GM12872 (cell line): ENCODE measurements at regions not wholly inside any gene's neighbourhood (a gene's known extent, or its start where the extent isn't known, plus 50 kb on each side); places are given as distances from the start of the nearest gene placed in this dataset.
A peak's percentile ranks its signal among the peaks of the same experiment; 100 is the strongest.

Experiments
- TF ChIP-seq, protein P1 (sequence below): IDR thresholded peaks from 3 replicates; pipeline ENCODE4 v1.5.1; 2011; ENCODE audit warnings: low read depth, mild to moderate bottlenecking, low read length, moderate library complexity; ENCODE audit not compliant: insufficient read depth

GRCh38 chr4:71222661-71223060 is 116.2 kb upstream of the SLC4A4 start:
- TF ChIP-seq, protein P1, sequence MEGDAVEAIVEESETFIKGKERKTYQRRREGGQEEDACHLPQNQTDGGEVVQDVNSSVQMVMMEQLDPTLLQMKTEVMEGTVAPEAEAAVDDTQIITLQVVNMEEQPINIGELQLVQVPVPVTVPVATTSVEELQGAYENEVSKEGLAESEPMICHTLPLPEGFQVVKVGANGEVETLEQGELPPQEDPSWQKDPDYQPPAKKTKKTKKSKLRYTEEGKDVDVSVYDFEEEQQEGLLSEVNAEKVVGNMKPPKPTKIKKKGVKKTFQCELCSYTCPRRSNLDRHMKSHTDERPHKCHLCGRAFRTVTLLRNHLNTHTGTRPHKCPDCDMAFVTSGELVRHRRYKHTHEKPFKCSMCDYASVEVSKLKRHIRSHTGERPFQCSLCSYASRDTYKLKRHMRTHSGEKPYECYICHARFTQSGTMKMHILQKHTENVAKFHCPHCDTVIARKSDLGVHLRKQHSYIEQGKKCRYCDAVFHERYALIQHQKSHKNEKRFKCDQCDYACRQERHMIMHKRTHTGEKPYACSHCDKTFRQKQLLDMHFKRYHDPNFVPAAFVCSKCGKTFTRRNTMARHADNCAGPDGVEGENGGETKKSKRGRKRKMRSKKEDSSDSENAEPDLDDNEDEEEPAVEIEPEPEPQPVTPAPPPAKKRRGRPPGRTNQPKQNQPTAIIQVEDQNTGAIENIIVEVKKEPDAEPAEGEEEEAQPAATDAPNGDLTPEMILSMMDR, result no peak

DNA sequence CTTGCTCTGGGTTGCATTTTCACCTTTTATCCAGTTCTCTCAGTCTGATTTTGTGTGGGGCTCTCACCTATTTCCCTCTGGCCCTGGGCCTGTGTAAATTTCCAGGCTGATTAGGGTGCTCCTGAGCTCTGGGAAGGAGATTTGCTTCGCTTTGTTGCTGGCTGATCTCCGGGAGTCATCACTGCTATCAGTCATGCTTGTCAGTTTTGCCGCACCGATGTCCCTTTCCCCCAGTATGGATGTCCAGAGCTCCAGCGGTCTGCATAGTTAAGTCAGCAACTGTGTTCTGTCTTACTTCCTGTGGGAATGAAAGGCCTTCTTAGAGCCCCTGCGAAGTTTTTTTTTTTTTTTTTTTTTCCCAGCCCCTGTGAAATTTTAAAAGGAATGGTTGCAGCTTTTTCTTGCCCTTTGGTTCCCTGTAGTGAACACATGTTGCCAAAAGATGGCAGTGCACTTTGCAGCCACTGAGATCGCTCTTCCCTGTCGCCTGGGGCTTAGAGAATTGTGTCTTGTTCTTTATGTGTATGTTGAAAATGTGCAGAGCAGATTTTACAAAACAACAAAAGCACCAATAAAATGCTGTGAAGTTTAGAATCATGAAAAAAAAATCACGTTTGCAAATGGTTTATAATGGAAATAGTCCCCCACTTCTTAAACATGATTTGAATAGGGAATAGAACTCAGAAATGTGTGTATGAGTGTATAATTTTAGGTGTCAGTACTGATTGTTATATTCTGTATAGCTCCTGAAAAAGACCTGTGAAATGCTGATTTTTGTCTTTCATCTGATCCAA is 109.1 kb upstream of the SLC4A4 start:
- TF ChIP-seq, protein P1, result peak; percentile 74

GRCh38 chr4:71230271-71231128 is 108.3 kb upstream of the SLC4A4 start:
- TF ChIP-seq, protein P1, result no peak

- TF ChIP-seq, protein P1, result no peak
Observed at GRCh38 chr4:71231129-71232055, 107.4 kb upstream of the SLC4A4 start.

DNA sequence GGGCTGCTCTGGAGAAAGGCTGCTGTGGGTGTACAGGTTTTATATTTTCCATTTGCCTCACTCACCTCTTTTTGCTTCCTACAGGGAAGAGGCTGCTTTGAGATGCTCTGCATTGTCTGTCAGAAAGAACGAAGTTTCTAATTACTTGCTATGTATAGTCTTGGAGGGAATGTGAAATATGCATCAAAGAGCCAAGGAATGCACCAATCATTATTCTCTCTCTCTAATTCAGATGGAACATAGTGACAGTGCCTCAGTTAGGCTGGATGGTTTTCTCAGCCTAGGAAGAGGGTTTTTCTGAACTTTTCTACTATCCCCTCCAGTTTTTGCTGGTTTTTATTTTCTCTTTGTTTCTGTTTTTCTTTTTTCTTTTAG is 106.8 kb upstream of the SLC4A4 start:
- TF ChIP-seq, protein P1, result no peak

- TF ChIP-seq, protein P1, result no peak
Observed at GRCh38 chr4:71232846-71233245, 106.0 kb upstream of the SLC4A4 start.
